Activated CD4-positive, alpha-beta T cell treated with anti-CD3 and anti-CD28 coated beads for 4 hours (primary cell): ENCODE measurements at regions not wholly inside any gene's neighbourhood (a gene's known extent, or its start where the extent isn't known, plus 50 kb on each side); places are given as distances from the start of the nearest gene placed in this dataset.
"Not testable (repeated sequence)": the region's sequence is repeated elsewhere in the genome, so short reads cannot be mapped to it uniquely, and the experiment has no call there.

ENCODE experiments used
- DNase-seq, 2 donors: peaks; one replicate each; pipeline ENCODE4 v3.0.0-alpha.2; 2020

DNA sequence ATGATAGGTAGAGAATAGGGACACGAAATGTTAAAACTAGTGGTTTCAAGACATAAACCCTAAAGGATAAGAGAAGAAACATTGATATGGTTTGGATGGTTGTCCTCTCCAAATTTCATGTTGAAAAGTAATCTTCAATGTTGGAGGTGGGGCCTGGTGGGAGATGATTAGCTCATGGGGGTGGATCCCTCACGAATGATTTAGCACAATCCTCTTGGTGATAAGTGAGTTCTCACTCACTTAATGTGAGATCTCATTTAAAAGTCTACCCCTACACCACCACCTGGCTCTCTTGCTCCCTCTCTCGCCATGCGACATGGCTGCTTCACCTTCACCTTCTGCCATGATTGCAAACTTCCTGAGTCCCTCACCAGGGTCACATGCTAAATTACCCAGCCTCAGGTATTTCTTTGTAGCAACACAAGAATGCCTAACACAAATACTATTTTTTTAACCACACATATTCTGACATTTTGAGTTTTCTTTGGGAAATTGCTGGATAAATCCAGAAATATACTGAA lies 242.4 kb upstream of the PHF14 start:
- DNase-seq, result no peak

GRCh38 chr7:10733747-10734146 lies 239.9 kb upstream of the PHF14 start:
- DNase-seq, result no peak

DNA sequence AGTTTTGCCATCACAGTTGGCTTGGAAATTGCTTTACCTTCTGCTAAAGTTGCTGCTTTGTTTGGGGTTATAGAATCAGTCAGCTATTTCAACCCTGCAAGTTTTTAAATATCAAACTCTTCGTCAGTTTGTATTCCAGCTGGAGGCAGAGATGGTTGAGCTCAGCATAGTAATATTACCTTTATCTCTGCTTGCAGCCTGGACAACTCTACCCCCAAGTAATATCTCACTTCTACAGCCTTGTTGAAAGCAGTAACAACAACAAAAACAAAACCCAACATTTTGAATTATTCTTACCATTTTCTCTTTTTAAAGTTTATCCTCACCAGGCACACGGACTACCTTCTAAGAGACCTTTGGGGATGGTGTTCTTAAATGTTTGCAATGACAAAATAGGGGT lies 239.1 kb upstream of the PHF14 start:
- no peak for DNase-seq

GRCh38 chr7:10739401-10739800 lies 234.3 kb upstream of the PHF14 start:
- no peak for DNase-seq

DNA sequence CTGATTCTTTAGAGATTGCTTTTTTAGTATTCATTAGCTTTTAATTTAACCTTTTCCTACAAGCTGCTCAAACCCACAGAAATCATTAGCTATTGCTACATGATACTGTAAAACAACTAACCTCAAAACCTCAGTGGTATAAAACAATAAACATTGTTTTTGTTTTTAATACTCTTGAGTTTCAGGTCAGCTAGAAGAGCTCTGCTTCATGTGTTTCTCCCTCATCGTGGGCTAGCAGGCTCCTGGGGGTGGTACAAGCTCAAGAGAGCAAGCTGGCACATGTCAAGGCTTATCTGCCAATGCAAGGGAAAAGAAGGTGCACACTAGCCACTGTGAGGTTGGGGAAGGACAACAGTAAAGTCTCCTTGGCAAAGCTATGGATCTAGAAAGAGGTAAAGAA lies 232.9 kb upstream of the PHF14 start:
- DNase-seq, result no peak

- DNase-seq, result no peak
These were observed 216.7 kb upstream of the PHF14 start for GRCh38 chr7:10756981-10757380.

GRCh38 chr7:10759120-10759519 lies 214.6 kb upstream of the PHF14 start:
- DNase-seq, result no peak

DNA sequence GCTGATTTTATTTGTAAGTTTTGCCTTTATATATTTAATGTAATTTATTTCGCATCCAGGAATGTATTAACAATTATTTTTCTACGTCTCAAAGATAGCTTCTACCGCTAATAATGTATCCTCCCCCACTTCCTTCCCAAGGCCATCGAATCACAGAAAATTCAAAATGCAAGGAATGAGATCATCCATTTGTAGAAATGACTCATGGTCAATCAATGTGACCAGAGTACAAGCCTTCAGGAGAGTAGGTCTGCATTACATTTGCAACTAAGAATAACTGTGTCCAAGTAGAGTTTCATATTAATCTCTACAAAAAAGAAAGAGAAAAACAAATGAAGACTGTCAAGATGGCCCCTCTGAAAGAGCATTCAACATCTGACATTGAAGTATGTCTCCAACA lies 205.9 kb upstream of the PHF14 start:
- DNase-seq, result no peak

- no peak for DNase-seq
These were observed 203.5 kb upstream of the PHF14 start for GRCh38 chr7:10770176-10770575.

DNA sequence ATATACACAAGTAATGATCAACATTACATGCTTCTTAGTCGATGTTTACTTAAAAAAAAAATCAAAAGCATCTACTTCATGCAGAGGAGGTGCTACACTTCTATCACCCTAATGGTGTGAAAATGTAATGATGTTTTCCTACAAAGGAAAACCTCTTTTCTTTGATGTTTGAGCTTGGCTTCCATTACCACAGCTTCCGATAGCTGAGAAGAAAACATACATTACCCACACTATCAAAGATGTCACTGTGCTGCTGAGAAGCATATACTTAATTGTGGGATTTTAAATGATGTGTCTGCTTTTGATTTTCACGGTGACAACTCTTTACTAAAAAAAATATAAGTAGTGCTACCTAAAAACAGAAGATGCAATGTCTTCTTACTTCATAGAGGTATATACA lies 200.2 kb upstream of the PHF14 start:
- no peak for DNase-seq

DNA sequence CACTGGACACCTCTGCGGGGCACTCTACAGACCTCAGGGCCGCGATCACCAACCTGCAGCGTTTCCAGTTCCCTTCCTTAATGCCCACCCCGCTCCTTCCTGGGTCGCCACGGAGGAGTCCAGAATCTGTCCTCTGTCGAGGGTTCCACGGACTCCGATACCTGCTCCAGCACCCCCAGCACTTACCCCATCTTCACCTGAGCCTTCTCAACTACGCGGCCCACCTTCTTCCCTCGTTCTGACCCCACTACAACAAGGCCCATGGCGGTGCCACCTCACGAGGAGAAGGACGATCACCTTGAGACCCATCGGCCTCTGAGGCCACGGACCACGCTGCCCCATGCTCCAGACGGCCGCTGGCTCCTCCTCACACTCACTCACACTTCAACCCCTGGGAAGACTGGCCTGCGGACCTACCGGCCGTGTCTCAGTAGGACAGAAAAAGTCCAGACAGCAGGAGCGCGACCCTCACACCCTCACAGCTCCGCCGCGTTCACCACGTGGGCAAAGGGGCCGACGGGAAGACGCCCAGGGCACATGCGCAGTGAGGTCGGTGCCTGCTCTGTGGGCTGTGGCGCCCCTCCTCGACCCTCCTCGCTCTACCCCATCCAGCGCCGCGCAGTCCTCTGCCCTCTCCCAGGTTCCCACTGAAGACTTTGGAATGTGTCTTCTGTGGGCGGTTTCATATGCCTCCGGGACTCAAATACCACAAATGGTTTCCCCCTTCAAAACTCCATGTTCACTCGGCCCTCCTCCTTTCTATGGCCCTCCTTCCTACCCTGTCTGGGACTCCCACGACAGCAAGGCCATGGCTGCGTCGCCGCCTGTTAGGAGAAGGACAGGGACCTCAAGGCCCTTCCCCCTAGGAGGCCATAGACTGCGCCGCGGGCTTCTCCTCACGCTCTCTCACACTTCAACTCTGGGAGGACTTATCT lies 193.9 kb upstream of the PHF14 start:
- no peak for DNase-seq

GRCh38 chr7:10780400-10780747 lies 193.3 kb upstream of the PHF14 start:
- no peak for DNase-seq

DNA sequence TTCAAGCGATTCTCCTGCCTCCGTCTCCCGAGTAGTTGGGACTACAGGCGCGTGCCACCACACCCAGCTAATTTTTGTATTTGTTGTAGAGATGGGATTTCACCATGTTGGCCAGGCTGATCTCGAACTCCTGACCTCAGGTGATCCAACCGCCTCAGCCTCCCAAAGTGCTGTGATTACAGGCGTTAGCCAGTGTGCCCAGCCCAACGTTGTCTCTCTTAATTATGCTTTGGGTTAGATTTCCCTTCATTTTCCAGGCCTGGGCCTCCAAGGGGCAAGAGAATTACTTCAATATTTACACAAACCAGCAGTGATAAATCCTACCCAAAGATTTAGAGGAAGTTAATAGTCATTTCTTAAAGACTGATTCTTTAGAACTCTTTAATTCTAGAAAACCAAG lies 186.7 kb upstream of the PHF14 start:
- DNase-seq, result not testable (repeated sequence)

DNA sequence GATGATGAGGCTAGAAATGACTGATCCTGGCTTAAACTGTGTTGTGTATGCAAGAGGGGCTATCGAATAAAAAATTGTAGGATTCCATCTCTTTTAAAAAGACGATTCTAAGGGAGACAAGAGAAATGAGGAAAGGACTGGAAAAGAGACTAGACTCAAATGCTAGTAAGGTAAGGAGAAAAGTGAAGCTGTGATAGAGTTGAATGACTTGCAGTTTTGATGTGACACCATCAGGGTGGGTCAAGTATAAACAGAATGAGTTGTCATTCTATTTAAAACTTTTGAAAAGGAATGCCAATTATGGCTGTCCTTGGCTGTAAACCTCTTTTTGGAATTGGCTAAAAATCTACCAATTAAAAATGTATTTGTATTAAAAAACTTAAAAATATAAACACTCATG lies 184.5 kb upstream of the PHF14 start:
- no peak for DNase-seq

DNA sequence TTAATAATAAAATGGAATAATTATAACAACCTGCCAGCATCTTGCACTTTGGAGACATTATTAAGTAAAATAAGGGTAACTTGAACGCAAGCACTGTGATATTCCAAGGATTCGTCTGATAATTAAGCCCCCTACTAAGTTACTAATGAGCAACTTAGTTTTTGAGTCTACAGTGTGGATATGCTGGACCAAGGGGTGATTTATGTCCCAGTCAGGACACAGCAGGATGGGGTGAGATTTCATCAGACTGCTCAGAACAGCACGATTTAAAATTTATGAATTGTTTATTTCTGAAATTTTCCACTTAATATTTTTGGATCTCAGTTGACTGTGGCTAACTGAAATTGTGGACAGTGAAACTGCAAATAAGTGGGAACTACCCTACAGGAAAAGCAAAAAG lies 182.8 kb upstream of the PHF14 start:
- no peak for DNase-seq

DNA sequence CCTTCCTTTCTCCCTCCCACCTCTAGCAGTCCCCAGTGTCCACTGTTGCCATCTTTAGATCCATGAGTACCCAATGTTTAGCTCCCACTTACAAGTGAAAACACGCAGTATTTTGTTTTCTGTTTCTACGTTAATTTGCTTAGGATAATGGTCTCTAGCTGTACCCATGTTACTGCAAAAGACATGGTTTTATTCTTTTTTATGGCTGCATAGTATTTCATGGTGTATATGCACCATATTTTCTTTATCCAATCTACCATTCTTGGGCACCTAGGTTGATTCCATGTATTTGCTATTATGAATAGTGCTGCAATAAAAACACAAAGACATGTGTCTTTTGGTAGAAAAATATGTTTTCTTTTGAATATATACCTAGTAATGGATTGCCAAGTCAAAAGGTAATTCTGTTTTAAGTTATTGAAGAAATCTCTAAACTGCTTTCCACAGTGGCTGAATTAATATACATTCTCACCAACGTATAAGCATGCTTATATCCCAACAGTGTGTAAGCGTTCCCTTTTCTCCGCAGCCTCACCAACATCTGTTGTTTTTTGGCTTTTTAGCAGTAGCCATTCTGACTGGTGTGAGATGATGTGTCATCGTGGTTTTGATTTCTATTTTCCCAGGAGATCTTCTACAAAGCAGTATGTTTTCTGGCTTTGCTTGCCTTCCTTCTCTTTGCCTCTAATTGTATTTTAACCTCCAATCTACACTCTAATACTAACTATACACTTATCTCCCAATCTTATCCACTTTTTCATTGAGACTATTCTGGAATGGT lies 179.5 kb upstream of the PHF14 start:
- no peak for DNase-seq

DNA sequence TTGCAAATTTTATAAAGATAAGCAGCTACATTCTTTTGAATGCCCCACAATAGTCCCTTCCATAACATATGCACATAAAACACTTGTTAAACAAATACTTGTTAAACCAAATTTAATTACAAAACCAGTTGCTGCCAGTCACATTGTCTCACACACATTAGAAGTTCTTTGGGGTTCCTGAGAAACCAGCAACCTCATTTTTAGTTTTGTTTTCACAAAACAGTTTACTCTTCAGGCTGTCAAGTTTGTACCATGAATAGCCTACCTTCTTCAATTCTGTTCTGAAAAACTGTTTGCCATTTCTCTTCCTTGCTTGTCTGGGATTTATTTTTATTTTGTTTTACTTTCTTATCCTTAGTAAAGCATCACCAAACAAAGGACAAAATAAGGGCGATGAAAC lies 176.5 kb upstream of the PHF14 start:
- no peak for DNase-seq

GRCh38 chr7:10798044-10798443 lies 175.6 kb upstream of the PHF14 start:
- DNase-seq, result no peak

- DNase-seq, result no peak
These were observed 174.2 kb upstream of the PHF14 start for GRCh38 chr7:10799475-10799874.

GRCh38 chr7:10802011-10802410 lies 171.7 kb upstream of the PHF14 start:
- no peak for DNase-seq

DNA sequence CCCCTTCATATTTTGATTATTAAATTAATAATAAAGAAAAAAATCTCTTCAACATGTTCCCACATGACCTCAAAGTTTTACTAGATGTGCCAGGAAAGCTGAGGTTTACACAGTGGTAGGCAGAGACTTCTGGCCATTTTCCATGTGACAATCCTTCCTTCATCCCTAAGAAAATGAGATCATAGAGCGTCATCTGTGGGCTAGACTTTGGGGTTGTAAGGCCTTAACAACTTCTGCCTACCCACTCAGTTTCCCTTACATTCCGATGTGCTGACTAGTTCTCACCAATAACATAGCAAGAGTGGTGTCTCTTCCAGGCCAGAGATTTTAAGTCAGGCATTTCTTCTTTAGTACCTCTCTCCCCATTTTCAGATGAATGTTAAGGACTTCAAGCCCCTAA lies 171.1 kb upstream of the PHF14 start:
- DNase-seq, result no peak

DNA sequence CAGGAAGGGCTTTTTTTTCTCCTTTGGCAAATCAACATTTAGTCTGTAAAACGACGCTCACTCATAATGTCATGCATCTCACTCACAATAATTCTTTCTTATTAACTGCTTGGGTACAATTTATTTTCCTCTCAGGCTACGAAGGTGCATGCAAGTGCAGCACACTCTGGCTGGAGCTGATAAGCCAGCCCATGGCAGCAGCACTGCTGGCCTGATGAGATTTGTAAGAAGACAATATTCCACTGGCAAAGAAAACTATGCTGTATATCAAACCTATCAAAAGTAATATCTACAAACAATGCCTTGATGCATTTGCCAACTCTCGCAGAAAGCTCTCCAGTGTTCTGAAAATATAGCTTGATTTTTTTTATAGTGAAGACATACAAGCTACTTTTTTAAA lies 170.0 kb upstream of the PHF14 start:
- no peak for DNase-seq

DNA sequence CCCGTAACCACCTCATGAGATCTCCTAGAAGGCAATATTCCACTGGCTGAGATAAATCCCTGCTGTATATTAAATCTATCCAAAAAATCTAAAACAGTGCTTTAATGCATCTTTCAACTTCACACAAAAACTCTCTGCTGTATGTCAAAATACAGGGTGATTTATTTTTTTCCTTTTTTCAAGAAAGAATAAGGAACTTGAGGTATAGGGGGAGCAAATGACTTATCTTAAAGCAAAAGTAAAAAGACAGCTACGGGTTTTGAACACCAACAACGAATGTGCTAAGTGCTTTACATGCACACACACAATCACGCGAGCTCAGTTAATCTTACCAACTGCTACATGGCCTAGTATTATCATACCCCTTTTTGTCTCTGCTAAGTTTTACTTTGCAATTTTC lies 168.9 kb upstream of the PHF14 start:
- no peak for DNase-seq

DNA sequence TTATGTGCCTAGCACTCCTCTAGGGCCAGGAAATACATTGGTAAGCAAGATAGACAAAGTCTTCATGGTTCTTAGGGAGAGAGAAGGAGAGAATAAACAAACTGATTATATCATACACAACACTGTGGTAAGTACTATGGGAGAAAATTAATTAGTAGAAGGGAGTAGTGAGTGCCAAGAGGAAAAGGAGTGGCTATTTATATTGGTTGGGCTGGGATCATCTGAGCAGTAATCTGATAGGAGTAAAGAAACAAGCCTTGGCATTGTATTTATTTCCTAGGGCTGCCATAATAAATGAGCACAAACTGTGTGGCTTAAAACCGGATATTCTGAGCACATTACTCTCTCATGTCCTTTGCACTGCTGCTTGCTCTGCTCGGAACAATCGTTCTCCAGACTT lies 158.1 kb upstream of the PHF14 start:
- no peak for DNase-seq
